ENCODE measurements at regions not wholly inside any gene's neighbourhood (a gene's known extent, or its start where the extent isn't known, plus 50 kb on each side); places are given as distances from the start of the nearest gene placed in this dataset.

DNA sequence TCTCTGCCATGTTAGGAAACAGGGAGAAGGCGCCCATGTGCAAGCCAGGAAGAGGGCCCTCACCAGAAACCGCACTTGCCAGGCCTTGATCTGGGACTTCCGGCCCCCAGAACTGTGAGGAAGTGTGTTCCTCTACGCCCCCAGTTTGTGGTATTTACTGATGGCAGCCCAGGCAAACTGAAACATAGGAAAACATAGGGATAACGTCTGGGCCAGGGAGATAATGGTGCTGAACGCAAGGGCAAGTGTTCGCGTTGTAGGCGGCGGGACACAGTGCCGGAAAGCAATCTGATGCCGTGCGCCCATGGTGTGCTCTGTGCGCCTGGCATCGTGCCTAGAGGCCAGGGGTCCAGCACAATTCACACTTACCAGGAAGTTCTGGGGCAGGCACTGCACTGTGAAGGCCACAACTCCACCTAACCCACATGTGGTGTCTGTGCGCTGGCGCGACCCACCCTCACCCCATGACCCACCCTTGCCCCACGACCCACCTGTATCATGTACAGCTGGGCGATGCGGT lies 53.6 kb downstream of the ARL6IP4 start:
- Mint-ChIP-seq H3K27ac (peak overlapping the region; percentile 49), H3K36me3 (peaks cover 18% of the 10 kb centered on the region), H3K9me3 (no peaks in the 10 kb centered on the region), H3K4me1 (peaks cover 10% of the 10 kb centered on the region), H3K4me3 (no peak overlapping the region), H3K27me3 (no peaks in the 10 kb centered on the region)
- DNase-seq (ENCODE audit: low spot score in 2 of 2) (no peak), ATAC-seq (ENCODE audit: low read depth) (no peak)

DNA sequence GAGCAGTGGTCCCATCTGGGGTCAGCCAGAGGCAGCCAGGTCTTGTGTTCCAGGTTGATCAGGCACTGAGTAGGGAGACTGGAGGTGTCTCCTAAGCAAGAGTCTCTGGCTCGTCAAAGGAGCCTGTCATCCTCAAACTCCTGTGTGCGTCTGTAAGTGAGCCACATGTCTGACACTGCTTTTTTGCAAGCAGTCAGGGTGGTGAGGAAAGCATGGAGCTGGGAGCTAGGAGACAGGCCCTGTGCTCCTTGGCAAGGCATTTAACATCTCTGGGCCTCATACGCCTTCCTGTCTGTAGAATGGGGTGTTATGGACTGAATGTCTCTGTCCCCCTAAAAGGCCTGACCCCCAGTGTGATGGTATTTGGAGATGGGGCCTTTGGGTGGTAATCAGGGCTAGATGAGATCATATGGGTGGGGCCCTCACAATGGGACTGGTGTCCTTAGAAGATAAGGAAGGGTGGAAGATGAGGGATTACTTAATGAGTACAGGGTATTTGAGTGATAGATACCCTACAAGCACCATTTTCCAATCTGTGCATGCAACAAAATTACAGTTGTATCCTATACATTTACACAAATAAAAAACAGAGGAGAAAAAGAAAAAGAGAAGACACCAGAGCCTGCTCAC lies 53.0 kb downstream of the ARL6IP4 start:
- H3K27ac Mint-ChIP-seq, result peak overlapping the region; percentile 49
- no peaks in the 10 kb centered on the region for H3K27me3 Mint-ChIP-seq
- DNase-seq (ENCODE audit: low spot score in 2 of 2) (no peak), ATAC-seq (ENCODE audit: low read depth) (no peak)
- no peaks in the 10 kb centered on the region for H3K9me3 Mint-ChIP-seq
- no peak overlapping the region for H3K4me3 Mint-ChIP-seq
- H3K36me3 Mint-ChIP-seq, result peaks cover 18% of the 10 kb centered on the region
- H3K4me1 Mint-ChIP-seq, result peaks cover 10% of the 10 kb centered on the region

DNA sequence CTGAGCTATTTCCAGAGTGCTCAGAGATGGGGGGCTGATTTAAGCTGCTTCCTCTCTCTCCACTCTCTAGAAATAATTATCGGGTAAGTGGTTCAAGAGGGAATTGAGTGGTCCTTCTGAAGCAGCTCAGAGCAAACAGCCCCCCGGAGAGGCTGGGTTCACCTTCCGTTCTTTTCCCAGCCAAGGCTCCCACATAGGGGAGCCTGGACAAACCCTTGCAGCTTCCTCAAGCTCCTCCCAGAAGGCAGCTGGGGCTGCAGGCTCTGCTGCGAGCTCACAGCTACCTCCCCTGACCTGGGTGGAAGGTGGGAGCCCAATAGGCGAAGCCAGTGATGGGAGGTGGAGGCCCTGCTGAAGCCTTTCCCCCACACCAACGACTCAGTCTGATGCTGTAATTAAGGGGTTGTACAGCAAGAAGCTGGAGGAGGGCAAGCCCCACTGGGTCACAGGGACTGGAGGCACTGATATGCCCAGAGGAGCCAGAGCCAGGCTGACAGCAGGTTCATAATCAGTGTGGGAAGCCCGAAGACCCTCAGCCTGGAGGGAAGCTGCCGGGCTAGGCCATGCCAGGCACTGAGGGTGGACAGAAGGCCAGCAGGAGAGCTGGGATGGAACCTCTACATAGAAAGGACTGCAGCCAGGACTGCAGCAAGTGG lies 52.4 kb downstream of the ARL6IP4 start:
- H3K36me3 Mint-ChIP-seq, result peaks cover 19% of the 10 kb centered on the region
- DNase-seq (ENCODE audit: low spot score in 2 of 2) (no peak), ATAC-seq (ENCODE audit: low read depth) (no peak)
- no peak overlapping the region for H3K27ac Mint-ChIP-seq
- no peaks in the 10 kb centered on the region for H3K27me3 Mint-ChIP-seq
- H3K9me3 Mint-ChIP-seq, result no peaks in the 10 kb centered on the region
- H3K4me1 Mint-ChIP-seq, result peaks cover 10% of the 10 kb centered on the region
- H3K4me3 Mint-ChIP-seq, result no peak overlapping the region
